DND-41 (cell line): ENCODE measurements at regions not wholly inside any gene's neighbourhood (a gene's known extent, or its start where the extent isn't known, plus 50 kb on each side); places are given as distances from the start of the nearest gene placed in this dataset.

Source experiments
- CTCF ChIP-seq: IDR thresholded peaks from 2 replicates; pipeline ENCODE4 v1.5.1; 2012; ENCODE audit warnings: borderline replicate concordance, low read length, moderate library complexity, mild to moderate bottlenecking; ENCODE audit not compliant: poor library complexity, severe bottlenecking; ENCODE audit errors: extremely low read depth
- EZH2 ChIP-seq: IDR thresholded peaks from 3 replicates; pipeline ENCODE4 v1.6.1; 2012; ENCODE audit warnings: borderline replicate concordance, low read depth, mild to moderate bottlenecking, moderate library complexity, low read length, inconsistent platforms; ENCODE audit not compliant: severe bottlenecking

GRCh38 chr12:30151831-30152230 lies 368.1 kb upstream of the TMTC1 start:
- TF ChIP-seq CTCF (no peak), EZH2 (no peak)
